Right ventricle myocardium inferior (tissue), 1 donor: ENCODE measurements at regions not wholly inside any gene's neighbourhood (a gene's known extent, or its start where the extent isn't known, plus 50 kb on each side); places are given as distances from the start of the nearest gene placed in this dataset.

Source experiments
- ATAC-seq: fragments of 200-7000 bp; cut with Tn5 transposase; one replicate; pipeline ENCODE4 v1.9.1; 2020; ENCODE audit warnings: mild to moderate bottlenecking, moderate library complexity
- DNase-seq: peaks from one replicate; pipeline ENCODE4 v3.0.0; 2021; ENCODE audit errors: missing footprints
- intact Hi-C: fragments of 100-400 bp; cut with DNase I; formaldehyde crosslinking; loops from one replicate; pipeline ENCODE4 v1.11.0; 2022
- donor health status: DM: no; HTN: yes; CAD: no; lungs with severe emphysema.

DNA sequence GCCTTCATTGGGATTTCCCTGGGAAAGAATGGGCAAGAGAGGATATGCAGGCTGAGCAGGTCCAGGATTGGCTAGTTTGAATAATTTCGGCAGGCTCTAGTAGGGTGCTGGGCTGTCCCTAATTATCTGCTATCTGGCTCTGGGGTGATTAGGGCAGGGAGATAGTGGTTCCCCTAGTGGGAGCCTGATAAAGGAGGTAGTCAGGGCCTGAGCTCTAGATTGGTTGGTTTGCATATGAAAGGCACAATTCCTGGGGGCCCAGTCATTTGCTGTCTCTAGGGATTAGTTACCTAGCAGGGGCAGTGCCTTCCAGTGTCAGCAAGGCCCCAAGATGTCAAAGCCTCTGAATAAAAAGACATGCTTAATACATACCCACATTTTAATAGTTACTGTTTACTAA is 690.1 kb upstream of the KLHL29 start:
- intact Hi-C loops = no loop called here
- no peak for DNase-seq
- no peak for ATAC-seq

DNA sequence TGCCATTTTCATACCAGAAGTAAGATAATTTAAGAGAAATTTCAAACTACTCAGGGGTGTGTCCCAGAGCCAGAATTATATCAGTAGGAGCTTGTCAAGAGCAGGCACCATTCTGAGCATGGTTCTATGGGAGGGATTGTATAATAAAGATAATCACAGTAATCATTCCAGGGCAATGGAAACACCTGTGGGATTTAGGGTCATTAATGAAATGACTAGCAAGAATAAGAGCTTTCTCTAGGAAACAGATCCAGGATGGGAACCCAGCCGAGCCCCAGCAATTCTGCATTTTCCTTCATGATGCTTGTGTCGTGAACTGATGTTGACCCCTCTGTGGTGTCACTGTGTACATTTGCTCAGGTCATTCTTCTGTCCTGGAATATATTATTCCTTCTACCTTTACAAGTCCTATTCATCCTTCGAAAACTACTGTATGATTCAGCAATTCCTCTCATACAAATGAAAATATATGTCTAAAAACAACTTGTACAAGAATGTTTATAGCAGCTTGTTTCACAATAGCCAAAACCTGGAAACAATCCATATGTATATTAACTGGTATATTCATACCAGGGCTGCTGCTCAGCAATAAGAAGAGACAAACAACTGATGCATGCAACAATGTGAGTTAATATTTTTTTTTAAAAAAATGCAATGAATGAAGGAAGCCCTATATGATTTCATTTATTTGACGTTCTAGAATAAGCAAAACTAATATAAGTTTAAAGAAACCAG is 687.8 kb upstream of the KLHL29 start:
- DNase-seq = no peak
- intact Hi-C loops = no loop called here
- ATAC-seq = no peak

DNA sequence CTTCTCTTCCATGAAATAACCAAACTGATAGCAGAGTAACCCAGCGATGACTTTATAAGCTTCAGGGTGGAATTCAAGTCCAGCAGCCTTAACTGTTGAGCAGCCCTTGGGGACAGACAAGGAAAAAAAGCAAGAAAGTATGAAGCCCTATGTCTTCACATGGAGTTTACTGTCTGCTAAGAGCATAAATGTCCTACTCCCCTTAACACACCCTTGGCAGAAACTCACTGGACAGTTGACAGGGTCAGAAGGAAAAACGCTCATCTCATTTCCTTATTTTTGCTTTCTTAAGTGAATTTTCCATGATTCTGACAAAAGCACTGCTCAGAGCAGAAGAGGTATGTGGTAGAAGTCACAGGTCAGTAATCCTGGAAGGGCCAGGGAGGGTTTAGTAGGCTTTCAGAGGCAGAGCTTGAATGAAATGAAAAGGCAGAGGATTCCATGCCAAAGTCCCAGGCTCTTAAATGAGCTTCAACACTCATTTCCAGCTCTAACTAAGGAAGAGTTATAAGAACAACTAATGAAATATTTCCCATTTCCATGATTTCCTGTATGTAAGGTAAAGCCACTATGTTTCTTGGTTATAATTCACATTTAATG is 683.3 kb upstream of the KLHL29 start:
- intact Hi-C loops = no loop called here
- ATAC-seq (no peak), DNase-seq (no peak)

DNA sequence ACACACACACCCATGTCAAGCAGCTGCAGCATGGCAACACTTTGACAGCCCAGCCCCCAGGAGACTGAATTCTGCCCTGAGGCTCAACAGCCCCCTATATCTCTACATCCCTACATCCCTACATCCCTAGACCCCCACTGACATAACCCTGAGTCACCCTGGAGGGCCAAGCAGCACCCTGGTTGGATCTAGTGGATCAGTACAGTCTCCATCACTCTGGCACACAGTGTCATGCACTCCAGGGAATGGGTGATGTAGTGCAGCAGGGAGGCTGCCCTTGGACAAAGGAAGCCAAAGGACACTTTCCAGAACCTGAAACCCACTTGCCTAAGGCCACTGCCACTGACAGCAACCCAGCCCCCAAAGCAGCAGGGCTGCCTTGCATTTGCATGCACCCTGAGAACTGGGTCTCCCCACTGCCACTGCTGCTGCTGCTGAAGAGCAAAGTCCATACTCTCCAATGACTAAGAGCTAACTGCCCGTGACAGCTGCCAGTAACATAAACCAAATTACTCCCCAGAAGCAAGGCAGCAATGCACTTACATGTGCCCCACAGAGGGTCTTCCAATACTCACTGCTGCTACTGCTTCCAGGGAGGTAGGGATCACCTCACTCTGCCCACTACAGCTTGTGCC is 681.6 kb upstream of the KLHL29 start:
- ATAC-seq (no peak), DNase-seq (no peak)
- intact Hi-C loops = no loop called here

DNA sequence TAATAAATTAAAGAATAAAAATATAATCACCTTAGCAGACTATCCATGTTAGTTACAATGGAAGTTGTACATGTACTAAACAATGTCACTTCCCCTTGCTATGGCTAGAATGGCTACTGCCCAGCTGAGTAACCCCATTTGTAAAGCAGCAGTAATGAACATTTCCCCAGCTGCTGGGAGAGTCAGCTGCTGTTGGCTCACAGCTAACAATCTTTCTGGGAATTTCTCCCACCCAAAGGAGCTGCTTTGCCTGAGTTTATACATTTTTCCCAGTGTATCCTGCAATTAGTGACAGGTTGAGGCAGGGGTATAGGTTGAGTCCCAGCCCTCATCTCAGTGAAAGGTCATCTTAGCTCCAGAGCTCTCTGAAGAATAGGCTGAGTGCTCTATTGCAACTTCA is 665.6 kb upstream of the KLHL29 start:
- intact Hi-C loops = no loop called here
- DNase-seq = no peak
- ATAC-seq = no peak

DNA sequence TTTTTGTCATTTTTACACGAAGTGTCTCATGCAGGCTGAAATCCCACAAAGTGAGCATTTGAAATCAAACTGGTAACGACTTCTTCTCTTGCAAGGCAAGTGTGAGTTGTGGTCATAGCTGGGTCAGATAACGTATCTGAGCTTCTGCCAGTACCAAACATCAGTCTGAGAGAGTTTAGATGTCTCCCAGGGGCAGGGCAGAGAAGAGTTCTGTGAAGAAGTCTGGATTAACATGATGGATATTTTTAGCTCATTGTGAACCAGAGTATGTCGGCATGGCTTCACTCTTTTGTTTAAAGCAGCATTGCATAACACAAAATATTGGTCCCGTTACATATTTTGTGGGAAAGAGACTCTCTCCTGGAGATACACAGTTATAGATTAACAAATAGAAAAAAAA is 655.5 kb upstream of the KLHL29 start:
- ATAC-seq = no peak
- intact Hi-C loops = no loop called here
- DNase-seq = no peak

DNA sequence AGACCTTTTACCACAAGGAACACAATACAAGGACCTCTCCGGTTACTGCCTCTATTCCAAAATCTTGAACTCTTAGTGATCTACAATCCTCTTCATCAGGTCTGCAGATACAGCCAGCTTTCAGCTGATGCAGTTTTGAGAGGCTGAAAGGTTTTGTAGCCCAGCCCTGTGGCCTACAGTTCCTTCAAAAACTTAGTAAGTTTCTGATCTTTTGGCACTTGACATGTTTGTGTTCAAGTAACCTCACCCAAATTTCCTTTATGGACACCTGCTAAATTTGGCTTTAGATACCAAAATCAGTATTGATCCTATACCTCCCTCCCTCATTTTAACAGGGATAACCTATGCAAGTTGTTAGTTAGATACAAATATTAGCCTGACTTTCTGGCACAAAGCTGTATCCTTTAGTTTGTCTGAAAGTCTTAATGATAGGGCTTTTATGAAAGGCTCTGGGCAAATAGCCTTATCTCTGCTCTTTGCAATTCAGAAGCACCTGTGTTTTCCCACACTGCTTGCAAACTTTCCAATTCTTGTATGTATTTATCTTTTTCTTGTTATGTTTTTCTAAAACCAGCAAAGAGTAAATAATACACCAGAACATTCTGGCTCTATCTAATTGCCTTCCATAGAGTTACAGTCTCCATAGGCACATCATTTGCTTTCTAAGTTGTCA is 650.5 kb upstream of the KLHL29 start:
- no peak for ATAC-seq
- intact Hi-C loops = no loop called here
- no peak for DNase-seq

DNA sequence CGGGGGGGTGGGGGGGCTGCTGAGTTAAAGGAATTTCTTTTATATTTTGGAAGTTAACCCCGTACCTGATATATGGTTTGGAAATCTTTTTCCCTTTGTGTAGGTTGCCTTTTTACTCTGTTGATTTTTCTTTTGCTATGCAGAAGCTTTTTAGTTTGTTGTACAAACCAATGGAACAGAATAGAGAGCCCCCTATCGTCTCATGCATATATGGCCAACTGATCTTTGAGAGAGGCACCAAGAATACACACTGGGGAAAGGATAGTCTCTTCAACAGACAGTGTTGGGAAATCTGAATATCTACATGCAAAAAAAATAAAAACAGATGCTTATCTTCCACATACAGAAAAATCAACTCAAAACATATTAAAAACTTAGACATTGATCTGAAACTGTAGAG is 647.8 kb upstream of the KLHL29 start:
- ATAC-seq = no peak
- intact Hi-C loops = no loop called here
- no peak for DNase-seq

DNA sequence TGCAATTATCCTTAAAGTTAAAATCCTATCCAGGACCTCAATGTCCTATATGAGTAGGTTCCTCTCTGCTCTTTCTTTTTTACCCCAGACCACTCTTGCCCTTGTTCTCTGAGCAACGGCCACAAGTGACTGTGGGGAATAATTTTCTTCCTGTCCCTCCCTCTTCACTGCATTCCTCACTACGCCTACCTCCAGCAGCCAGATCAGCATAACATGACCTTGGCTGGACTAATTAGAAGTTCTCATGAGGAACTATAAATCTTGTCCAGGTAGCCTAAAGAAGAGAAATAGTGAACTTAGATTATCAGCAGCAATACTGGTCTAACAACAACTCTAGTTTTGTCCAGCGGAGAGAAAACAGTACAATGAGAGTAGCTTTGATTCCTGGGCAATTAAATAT is 643.8 kb upstream of the KLHL29 start:
- intact Hi-C loops = no loop called here
- DNase-seq = no peak
- no peak for ATAC-seq

DNA sequence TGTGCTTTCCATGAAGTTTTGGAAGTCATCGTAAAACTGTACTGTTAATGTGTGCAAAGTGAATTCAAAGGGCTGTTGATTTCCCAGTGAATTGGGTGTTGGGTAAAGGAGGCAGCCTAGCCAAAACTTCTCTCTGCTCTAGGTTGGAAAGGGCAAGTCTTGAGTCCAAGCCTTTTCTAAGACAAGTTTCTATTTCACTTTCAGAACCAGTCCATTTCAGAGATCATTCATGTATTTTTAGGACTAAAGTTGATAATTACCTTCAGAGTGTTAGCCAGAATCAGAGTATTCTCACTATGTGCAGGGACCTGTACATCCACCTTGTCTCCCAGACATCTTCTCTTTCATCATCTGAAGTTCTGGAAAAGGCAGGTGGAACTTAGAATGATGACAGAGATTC is 636.1 kb upstream of the KLHL29 start:
- intact Hi-C loops = no loop called here
- ATAC-seq (no peak), DNase-seq (no peak)

DNA sequence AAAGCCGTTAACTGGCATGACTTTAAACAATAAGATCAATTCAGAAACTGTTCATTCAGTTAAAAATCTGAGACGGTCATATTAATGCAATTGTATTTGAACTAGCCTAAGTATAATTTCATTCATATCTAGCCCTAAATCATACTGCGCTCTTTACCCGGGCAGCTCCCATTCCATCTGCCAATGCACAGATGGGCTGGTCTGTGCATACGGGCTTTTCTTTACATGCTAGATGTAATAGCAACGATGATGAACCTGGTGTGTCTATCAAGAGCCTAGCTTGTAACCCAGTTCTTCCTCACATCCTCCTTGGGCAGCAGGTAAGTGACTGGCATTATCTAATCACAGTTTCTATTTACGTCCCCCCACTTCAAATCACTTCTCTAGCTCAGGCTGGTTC is 631.5 kb upstream of the KLHL29 start:
- DNase-seq = no peak
- intact Hi-C loops = no loop called here
- ATAC-seq = no peak

DNA sequence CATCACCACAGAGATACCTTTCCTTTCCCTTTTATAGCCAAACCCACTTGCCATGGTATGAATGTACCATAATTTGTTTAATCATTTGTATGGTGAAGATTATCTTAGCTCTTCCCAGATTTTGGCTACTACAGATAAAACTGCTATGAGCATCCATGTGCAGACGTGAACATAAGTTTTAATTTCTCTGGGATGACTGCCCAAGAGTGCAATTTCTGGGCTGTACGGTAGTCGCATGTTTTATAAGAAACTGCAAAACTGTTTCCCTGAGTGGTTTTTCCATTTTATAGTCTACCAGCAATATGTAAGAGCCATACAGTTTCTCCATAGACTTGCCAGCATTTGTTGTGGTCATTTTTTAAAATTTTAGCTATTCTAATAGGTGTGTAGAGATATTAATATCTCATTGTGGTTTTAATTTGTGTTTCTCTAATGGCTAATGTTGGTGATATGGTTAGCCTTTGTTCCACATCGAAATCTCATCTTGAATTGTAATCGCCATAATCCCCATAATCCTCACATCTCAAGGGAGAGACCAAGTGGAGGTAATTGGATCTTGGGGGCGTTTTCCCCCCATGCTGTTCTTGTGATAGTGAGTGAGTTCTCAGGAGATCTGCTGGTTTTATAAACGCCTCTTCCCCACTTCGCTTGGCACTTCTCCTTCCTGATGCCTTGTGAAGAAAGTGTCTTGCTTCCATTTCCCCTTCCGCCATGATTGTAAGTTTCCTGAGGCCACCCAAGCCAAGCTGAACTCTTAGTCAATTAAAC is 628.5 kb upstream of the KLHL29 start:
- DNase-seq = no peak
- no peak for ATAC-seq
- intact Hi-C loops = no loop called here

DNA sequence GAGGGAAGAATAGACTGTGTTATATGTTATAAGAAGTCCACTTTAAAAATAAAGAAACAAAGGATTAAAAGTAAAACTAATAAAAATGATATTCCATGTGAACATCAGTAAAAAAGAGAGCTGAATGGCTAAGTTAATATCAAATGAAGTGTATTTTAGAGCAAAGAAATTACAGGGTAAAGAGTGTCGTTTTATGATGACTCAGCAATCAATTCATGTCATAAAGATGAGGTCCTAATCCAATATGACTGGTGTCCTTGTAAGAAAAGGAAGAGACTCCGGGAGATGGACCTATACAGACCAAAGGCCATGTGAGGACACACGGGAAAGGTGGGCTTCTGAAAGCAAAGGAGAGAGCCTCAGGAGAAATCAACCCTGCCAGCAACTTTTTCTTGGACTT is 615.5 kb upstream of the KLHL29 start:
- ATAC-seq (no peak), DNase-seq (no peak)
- intact Hi-C loops = no loop called here

DNA sequence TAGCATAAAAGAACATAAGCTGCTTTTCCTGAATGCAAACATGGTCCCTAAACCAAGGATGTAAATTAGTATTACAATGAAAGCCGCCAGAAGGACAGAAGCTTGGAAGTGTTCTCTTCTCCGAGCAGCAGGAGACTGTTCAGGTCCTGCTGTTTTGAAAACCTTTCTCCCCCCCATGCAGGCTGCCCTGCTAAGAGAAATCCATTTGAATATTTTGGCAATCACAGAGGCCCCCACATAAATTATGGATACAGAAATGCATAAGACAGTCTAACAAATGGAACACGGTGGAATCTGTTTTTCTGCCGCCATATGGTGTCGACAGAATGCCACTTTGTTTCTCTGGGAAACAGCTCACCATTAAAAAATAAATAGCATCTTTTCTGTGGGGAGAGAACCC is 600.4 kb upstream of the KLHL29 start:
- DNase-seq (no peak), ATAC-seq (no peak)
- intact Hi-C loops = no loop called here

DNA sequence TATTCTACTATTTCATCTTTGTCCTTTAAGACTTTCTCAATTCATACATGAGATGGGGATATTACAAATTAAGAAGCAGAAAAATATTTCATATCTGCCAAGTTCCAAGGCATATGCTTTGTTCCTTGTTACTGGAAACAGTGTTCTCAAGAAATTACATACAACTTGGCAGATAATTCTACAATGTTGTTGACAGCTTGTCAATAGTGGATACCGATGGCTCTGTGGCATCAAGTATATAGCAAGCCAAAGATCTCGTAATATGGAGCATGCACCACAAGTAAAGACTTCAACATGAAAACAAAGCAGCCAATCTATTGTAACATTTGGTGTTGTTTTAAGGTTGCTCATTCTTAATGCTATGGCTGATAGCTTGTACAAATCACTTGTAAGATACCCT is 598.2 kb upstream of the KLHL29 start:
- DNase-seq (no peak), ATAC-seq (no peak)
- intact Hi-C loops = no loop called here

DNA sequence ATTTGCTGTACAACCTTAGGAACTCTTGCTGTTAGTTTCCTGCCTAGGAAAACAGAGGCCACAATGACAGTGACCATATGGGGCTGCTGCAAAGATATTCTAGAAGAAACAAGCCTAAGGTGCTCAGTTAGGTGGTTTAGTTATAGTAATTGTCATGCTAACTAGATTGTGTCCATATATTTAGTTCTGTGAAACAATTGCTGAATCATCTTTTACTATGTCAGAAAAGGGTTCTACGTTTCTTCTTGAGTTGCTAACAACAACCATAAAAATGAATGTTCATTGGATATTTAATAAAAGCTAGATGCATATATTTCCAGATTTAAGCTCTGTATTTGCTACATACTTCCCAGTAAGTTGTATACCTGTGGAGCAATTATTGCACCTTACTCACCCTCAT is 597.2 kb upstream of the KLHL29 start:
- intact Hi-C loops = no loop called here
- DNase-seq (no peak), ATAC-seq (no peak)

DNA sequence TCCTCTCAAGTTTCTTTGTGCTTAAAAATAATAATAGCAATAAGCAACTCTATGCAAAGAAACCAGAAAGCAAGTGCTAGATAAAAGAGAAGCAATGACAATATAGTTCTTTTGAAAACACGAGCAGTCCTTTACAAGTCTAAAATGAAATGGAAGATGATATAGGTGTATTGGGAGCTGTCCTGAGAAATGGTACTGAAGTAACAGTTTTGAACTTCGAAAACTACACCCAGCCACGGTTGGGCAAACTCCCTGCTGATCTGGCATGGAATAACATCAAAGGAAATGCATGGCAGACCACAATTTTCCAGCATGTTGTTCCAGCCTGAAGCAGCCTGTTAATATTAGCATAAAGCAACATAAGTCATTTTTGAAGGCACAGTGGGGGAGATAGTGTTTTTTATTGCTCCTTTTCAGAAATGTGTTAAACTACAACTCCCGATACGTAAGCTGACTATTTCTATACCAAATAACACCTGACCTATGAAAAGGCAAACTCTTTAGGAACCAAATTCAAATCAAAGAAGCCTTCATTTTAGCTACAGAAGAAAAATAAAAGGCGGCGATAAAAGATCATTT is 596.1 kb upstream of the KLHL29 start:
- ATAC-seq = no peak
- no peak for DNase-seq
- intact Hi-C loops = no loop called here

DNA sequence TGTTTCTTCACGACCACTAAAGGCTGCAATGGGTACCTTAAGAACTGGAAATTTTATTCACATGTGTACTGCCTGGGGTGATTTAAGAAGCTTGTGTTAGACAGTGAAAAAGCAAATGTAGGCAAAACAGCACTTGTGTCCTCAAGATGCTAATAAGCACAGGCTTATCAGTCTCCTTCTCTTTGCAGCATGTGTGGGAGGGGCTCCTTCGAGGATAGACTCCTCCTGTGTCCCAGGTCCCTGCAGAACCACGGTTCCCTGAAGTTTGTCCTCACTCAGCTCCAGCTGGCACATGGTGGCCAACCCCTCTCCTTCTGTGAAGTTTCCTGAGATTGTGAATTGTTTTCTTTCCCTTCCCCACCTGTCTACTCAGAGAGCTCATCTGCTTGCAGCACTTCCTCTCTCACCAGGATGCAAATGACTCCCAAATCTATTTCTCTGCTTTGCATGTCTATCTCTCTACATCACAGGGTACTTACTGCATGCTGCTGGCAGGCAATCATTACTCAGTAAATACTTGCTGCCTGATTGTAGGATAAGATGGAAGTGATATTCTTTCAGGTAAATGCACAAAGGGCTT is 589.6 kb upstream of the KLHL29 start:
- intact Hi-C loops = no loop called here
- no peak for DNase-seq
- no peak for ATAC-seq

DNA sequence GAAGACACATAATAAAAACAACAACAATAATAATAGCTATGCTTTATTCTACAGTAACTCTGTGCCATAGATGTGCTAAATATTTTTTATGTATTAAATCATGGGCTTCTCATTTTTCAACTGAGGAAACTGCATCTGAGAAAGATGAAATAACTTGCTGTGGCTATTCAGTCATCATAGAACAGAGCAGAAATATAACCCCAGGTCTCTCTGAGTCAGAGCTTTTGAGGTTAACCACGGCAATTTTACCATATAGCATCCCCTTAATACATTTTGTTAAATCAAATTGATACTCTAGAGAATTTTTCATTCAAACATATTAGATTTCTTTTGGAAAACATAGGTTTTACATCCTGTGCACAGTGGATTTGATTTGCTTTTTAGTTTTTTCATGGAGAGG is 586.6 kb upstream of the KLHL29 start:
- no peak for DNase-seq
- ATAC-seq = no peak
- intact Hi-C loops = no loop called here
